Lung (tissue), 11 donors: ENCODE measurements at regions not wholly inside any gene's neighbourhood (a gene's known extent, or its start where the extent isn't known, plus 50 kb on each side); places are given as distances from the start of the nearest gene placed in this dataset.
"Not testable (repeated sequence)": the region's sequence is repeated elsewhere in the genome, so short reads cannot be mapped to it uniquely, and the experiment has no call there.

Source experiments
- ATAC-seq: fragments of 200-7000 bp; cut with Tn5 transposase; one replicate; pipeline ENCODE4 v1.9.1; 2020; ENCODE audit warnings: moderate number of reproducible peaks; ENCODE audit not compliant: insufficient read depth, low FRiP score
- DNase-seq, 3 donors: peaks; one replicate each; pipeline ENCODE4 v3.0.0-alpha.2; 2013 to 2017
- H3K27ac ChIP-seq, 2 donors: one replicate each; pipeline ENCODE4 v1.5.1; 2013; ENCODE audit warnings: mild to moderate bottlenecking in 2 of 2, moderate library complexity in 2 of 2, control low read depth in 1 of 2, inconsistent platforms in 1 of 2, low read depth in 1 of 2, low read length in 1 of 2
- H3K27me3 ChIP-seq, 3 donors: one replicate each; pipeline ENCODE4 v1.5.1; 2013; ENCODE audit warnings: low read length in 2 of 3; ENCODE audit not compliant: control insufficient read depth in 3 of 3, insufficient read depth in 3 of 3
- H3K36me3 ChIP-seq, 4 donors: one replicate each; pipeline ENCODE4 v1.5.1; 2013; ENCODE audit warnings: low read length in 4 of 4, mild to moderate bottlenecking in 1 of 4, moderate library complexity in 1 of 4; ENCODE audit not compliant: control insufficient read depth in 4 of 4, insufficient read depth in 4 of 4
- H3K4me1 ChIP-seq, 5 donors: one replicate each; pipeline ENCODE4 v1.5.1; 2013; ENCODE audit warnings: low read length in 5 of 5, mild to moderate bottlenecking in 2 of 5, moderate library complexity in 1 of 5; ENCODE audit not compliant: control insufficient read depth in 5 of 5, insufficient read depth in 5 of 5
- H3K4me3 ChIP-seq: one replicate; pipeline ENCODE4 v1.5.1; 2013; ENCODE audit warnings: mild to moderate bottlenecking, control low read depth, moderate library complexity
- H3K9ac ChIP-seq, 2 donors: one replicate each; pipeline ENCODE4 v1.5.1; 2013; ENCODE audit warnings: low read length in 2 of 2, control low read depth in 1 of 2; ENCODE audit not compliant: insufficient read depth in 1 of 2
- H3K9me3 ChIP-seq, 4 donors: one replicate each; pipeline ENCODE4 v1.5.1; 2013; ENCODE audit warnings: low read length in 3 of 4, mild to moderate bottlenecking in 1 of 4, moderate library complexity in 1 of 4; ENCODE audit not compliant: control insufficient read depth in 4 of 4, insufficient read depth in 3 of 4
- WGBS, 2 donors: extraction: QIAGEN DNeasy Blood & Tissue Kit; methylation state at CpG; one replicate each; pipeline ENCODE4 v1.1.7; 2013; 5-methylcytosine and 5-hydroxymethylcytosine counted together
- TF ChIP-seq, protein P1 (sequence below): IDR thresholded peaks from 2 replicates; pipeline ENCODE4 v1.5.1; 2012; ENCODE audit warnings: mild to moderate bottlenecking; ENCODE audit errors: control extremely low read depth, extremely low read depth
- donor health status: control.
- donor health status: control.
- donor health status: Bipolar disorder and iron deficiency.
- donor health status: healthy.
- donor health status: DM: yes; HTN: yes; CAD: no.

DNA sequence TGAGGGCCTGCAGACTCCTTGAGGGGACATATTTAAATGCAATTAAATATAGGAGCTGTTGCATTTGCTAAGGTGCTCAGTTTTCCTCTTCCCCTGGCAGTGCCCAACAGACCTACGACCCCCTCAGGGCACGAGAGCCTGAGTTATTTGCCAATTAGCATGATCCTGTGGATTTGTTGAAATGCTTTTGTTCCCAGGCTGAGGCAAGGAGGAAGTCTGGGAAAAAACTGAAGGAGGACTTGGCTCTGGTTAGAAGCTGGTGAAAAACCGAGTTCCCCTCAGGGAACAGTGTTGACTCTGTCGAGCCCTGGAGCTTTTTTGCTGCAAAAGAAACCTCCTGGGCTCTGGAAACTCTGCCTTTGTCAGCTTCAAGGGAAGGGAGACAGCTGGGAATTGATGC, 103.6 kb upstream of the SHB start:
- Histone ChIP-seq H3K9me3 (peaks cover 0 to 5% (median 4%) of the 10 kb centered on the region in 4 donors), H3K27me3 (no peaks in the 10 kb centered on the region), H3K4me1 (peaks cover 0 to 3% (median 0%) of the 10 kb centered on the region in 5 donors), H3K4me3 (no peak overlapping the region), H3K27ac (no peak overlapping the region), H3K36me3 (no peaks in the 10 kb centered on the region), H3K9ac (no peak overlapping the region)
- peak in 1 of 3 donors; percentile 41 for DNase-seq
- ATAC-seq: no peak
- 39 to 68% methylated on average over 4 of the region's 4 CpGs for WGBS, 2 donors
- TF ChIP-seq, protein P1, sequence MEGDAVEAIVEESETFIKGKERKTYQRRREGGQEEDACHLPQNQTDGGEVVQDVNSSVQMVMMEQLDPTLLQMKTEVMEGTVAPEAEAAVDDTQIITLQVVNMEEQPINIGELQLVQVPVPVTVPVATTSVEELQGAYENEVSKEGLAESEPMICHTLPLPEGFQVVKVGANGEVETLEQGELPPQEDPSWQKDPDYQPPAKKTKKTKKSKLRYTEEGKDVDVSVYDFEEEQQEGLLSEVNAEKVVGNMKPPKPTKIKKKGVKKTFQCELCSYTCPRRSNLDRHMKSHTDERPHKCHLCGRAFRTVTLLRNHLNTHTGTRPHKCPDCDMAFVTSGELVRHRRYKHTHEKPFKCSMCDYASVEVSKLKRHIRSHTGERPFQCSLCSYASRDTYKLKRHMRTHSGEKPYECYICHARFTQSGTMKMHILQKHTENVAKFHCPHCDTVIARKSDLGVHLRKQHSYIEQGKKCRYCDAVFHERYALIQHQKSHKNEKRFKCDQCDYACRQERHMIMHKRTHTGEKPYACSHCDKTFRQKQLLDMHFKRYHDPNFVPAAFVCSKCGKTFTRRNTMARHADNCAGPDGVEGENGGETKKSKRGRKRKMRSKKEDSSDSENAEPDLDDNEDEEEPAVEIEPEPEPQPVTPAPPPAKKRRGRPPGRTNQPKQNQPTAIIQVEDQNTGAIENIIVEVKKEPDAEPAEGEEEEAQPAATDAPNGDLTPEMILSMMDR: no peak

DNA sequence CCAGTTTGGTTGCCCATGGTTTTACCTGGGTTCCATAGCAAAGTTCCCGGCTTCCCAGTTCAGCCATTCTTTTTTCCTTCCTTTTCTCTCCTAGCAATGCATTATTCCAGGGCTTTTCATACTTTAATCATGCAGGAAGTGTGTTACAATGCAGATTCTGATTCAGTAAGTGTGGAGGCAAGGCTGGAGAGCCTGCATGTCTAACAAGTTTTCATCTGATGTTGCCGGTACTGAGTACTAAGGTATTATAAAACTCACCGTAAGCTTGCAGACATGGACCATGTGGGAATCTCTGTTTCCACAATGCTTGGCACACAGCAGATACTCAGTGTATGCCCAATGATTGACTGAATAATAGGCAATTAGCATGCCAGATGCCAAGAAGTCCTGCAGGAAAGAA, 102.9 kb upstream of the SHB start:
- TF ChIP-seq, protein P1: no peak
- ATAC-seq: no peak
- Histone ChIP-seq H3K27me3 (no peaks in the 10 kb centered on the region), H3K27ac (no peak overlapping the region), H3K9ac (no peak overlapping the region), H3K9me3 (peaks cover 0 to 5% (median 4%) of the 10 kb centered on the region in 4 donors), H3K4me3 (no peak overlapping the region), H3K4me1 (peaks cover 0 to 3% (median 0%) of the 10 kb centered on the region in 5 donors), H3K36me3 (no peaks in the 10 kb centered on the region)
- 74 to 84% methylated on average over 3 of the region's 3 CpGs for WGBS, 2 donors
- no peak for DNase-seq

DNA sequence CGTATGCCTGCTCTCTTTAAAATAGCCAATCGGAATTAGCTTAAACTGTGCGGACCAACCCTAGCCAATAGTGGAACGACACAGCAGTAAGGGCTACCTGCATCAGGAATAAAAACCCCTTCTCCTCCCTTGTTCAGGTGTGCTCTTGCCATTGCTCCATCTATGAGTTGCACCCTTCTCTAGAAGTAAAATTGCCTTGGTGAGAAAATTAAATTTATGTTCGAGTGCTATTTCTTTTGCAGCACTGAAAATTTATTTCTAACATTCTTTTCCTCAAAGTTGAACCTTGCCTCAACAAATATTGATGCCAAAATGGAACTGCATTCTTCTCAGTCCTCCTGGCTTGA, 102.5 kb upstream of the SHB start:
- WGBS, 2 donors: 95% methylated on average over 5 of the region's 5 CpGs
- Histone ChIP-seq H3K9me3 (peaks cover 0 to 5% (median 4%) of the 10 kb centered on the region in 4 donors), H3K36me3 (no peaks in the 10 kb centered on the region), H3K27me3 (no peaks in the 10 kb centered on the region), H3K4me3 (no peak overlapping the region), H3K9ac (no peak overlapping the region), H3K27ac (no peak overlapping the region), H3K4me1 (peaks cover 0 to 3% (median 0%) of the 10 kb centered on the region in 5 donors)
- ATAC-seq (no peak), DNase-seq (no peak)
- TF ChIP-seq, protein P1: no peak

DNA sequence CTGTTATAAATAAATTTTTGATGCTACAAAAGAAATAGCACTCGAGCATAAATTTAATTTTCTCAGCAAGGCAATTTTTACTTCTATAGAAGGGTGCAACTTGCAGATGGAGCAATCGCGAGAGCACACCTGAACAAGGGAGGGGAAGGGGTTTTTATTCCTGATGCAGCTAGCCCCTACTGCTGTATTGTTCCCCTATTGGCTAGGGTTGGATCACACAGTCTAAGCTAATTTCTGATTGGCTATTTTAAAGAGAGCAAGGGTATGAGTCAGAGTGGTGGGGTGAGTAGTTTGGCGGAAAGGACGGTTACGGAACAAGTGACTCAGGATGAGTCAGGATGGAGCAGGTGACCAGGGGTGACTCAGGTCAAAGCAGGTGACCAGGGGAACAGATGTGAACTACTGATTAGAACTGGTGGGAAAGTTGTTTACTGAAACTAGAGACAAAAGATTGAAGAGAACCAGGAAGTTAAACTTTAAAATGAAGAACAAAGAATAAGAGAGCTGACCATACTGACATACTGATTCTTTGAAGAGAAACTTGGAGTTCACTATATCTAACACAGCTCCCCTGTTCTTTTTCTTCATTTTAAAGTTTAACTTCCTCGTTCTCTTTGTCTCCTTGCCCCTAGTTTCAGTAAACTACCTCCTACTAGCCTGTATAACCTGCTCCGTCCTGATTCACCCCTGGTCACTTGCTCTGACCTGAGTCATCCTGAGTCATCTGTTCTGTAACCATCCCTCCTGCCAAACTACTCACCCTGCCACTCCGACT, 101.9 kb upstream of the SHB start:
- H3K9me3 ChIP-seq, H3K4me3 ChIP-seq, ATAC-seq, H3K9ac ChIP-seq, DNase-seq, H3K36me3 ChIP-seq, H3K27me3 ChIP-seq, H3K27ac ChIP-seq, H3K4me1 ChIP-seq: not testable (repeated sequence)
- WGBS, 2 donors: 90 to 91% methylated on average over 9 of the region's 9 CpGs

DNA sequence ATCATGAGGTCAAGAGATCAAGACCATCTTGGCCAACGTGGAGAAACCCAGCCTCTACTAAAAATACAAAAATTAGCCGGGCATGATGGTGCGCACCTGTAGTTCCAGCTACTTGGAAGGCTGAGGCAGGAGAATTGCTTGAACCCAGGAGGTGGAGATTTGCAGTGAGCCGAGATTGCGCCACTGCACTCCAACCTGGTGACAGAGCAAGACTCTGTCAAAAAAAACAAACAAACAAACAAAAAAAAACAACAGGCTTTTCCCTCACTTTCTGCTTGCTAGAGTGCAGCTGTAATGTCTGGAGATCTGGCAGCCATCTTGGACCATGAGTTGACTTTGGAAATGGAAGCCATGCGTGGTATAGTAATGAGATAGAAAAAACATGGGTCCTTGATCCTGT, 101.1 kb upstream of the SHB start:
- H3K9me3 ChIP-seq, ATAC-seq, H3K27ac ChIP-seq, H3K4me1 ChIP-seq, H3K9ac ChIP-seq, H3K27me3 ChIP-seq, H3K4me3 ChIP-seq, DNase-seq, H3K36me3 ChIP-seq: not testable (repeated sequence)
- WGBS, 2 donors: 93 to 96% methylated on average over 6 of the region's 6 CpGs
